Prostate gland (tissue), 2 donors: ENCODE measurements at regions not wholly inside any gene's neighbourhood (a gene's known extent, or its start where the extent isn't known, plus 50 kb on each side); places are given as distances from the start of the nearest gene placed in this dataset.

Source experiments
- DNase-seq: peaks from one replicate; pipeline ENCODE4 v3.0.0-alpha.2; 2019; ENCODE audit warnings: low spot score
- H3K27ac ChIP-seq, 2 donors: fragments of 200-600 bp; sonication (generic); 2 replicates each; pipeline ENCODE4 v1.5.1; 2017 to 2019
- H3K27me3 ChIP-seq: fragments of 200-600 bp; sonication (generic); replicated peaks from 2 replicates; pipeline ENCODE4 v1.5.1; 2019; ENCODE audit not compliant: insufficient read depth
- H3K36me3 ChIP-seq, 2 donors: fragments of 200-600 bp; sonication (generic); 1 replicate in 1 of 2; 2 replicates in 1 of 2; pipeline versions ENCODE4 v1.5.1 to v1.8.1; 2017 to 2019
- H3K4me1 ChIP-seq: fragments of 200-600 bp; sonication (generic); replicated peaks from 2 replicates; pipeline ENCODE4 v1.5.1; 2019
- H3K4me3 ChIP-seq, 2 donors: fragments of 200-600 bp; sonication (generic); 2 replicates each; pipeline ENCODE4 v1.5.1; 2017 to 2019
- H3K9me3 ChIP-seq: fragments of 200-600 bp; sonication (generic); 2 replicates; pipeline ENCODE4 v1.5.1; 2017
- POLR2A ChIP-seq: fragments of 450-650 bp; IDR thresholded peaks from one replicate; pipeline ENCODE4 v1.6.1; 2016; ENCODE audit warnings: antibody characterized with exemption, mild to moderate bottlenecking
- POLR2AphosphoS5 ChIP-seq: sonication (generic); formaldehyde crosslinking; IDR thresholded peaks from one replicate; pipeline ENCODE4 v1.6.1; 2017; ENCODE audit warnings: antibody characterized with exemption
- WGBS: methylation state at CpG from one replicate; pipeline ENCODE4 v1.1.5; 2018; 5-methylcytosine and 5-hydroxymethylcytosine counted together
- intact Hi-C: fragments of 100-400 bp; cut with DNase I; formaldehyde crosslinking; loops from one replicate; pipeline ENCODE4 v1.14.2; 2022
- TF ChIP-seq, protein P1 (sequence below), 4 experiments: fragments of 200-600 bp in 2 of 4; fragments of 450-650 bp in 2 of 4; sonication (generic) in 2 of 4; IDR thresholded peaks; 1 replicate in 3 of 4; 2 replicates in 1 of 4; pipeline ENCODE4 v1.5.1; 2016 to 2019; ENCODE audit warnings: antibody characterized with exemption in 4 of 4, mild to moderate bottlenecking in 2 of 4, moderate library complexity in 2 of 4

DNA sequence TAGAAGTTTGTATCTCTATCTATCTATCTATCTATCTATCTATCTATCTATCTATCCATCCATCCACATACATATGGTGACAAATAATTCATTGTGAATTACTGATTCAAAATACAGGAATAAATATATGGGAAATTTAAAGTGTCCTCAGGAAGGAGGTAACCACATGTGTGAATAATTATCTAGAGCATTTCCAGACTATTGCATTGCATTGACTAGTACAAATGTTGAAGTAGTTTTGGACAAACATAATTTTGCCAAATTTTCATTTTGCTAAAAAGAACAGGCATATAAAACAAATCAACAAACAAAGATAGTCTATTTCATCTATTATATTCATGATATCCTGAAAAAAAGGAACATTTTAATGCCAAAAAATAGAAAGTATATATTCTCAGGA is 192.7 kb downstream of the UTRN start:
- Histone ChIP-seq H3K9me3 (no peaks in the 10 kb centered on the region), H3K36me3 (peaks cover 0 to 2% of the 10 kb centered on the region in 2 donors), H3K4me3 (no peak overlapping the region), H3K27me3 (no peaks in the 10 kb centered on the region), H3K27ac (peak overlapping the region; percentile 65 to 68), H3K4me1 (no peaks in the 10 kb centered on the region)
- intact Hi-C loops, result no loop called here
- DNase-seq, result no peak
- TF ChIP-seq POLR2A, result no peak
- no peak for TF ChIP-seq POLR2AphosphoS5
- TF ChIP-seq, protein P1, sequence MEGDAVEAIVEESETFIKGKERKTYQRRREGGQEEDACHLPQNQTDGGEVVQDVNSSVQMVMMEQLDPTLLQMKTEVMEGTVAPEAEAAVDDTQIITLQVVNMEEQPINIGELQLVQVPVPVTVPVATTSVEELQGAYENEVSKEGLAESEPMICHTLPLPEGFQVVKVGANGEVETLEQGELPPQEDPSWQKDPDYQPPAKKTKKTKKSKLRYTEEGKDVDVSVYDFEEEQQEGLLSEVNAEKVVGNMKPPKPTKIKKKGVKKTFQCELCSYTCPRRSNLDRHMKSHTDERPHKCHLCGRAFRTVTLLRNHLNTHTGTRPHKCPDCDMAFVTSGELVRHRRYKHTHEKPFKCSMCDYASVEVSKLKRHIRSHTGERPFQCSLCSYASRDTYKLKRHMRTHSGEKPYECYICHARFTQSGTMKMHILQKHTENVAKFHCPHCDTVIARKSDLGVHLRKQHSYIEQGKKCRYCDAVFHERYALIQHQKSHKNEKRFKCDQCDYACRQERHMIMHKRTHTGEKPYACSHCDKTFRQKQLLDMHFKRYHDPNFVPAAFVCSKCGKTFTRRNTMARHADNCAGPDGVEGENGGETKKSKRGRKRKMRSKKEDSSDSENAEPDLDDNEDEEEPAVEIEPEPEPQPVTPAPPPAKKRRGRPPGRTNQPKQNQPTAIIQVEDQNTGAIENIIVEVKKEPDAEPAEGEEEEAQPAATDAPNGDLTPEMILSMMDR (IDR thresholded peaks at IDR 0.05), result no peak

DNA sequence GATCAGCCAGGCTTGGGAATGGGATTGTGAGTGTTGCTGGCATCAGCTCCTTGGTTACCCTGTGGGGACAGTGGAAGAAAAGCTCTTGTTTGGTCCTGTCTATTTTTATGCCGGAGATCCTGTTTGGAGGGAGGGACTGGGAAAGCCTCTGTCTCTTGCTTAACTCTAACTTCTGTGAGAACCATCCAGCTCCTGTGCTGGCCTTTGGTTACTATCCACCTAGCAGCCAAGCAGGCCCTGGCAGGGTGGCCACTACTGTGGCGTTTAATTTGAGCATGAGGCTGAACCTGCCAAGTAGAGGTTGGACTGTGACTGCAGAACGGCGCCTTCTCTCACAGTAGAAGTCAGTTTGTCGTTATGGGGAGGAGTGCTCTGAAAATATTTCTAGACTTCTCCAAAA is 193.3 kb downstream of the UTRN start:
- peak overlapping the region; percentile 65 to 68 for H3K27ac ChIP-seq

DNA sequence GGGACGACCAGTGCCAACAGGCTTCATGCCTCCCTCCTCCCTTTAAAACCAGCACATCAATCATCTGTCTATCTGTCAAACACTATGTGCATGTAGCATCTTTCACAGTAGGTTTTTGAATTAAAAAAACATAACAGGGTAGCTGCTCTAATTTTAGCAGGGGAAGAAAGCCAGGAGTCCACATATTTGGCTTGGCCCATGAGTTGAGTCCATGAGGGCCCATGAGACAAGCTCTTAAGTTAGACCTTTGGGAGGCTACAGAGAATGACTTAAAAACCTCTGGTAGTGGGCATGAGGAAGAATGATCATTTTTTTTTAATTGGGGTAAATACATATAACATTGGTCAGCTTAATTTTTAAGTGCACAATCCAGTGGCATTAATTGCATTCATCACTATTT is 194.9 kb downstream of the UTRN start:
- Histone ChIP-seq H3K9me3 (no peaks in the 10 kb centered on the region), H3K27ac (no peak overlapping the region), H3K4me1 (no peaks in the 10 kb centered on the region), H3K27me3 (no peaks in the 10 kb centered on the region), H3K36me3 (peaks cover 0 to 2% of the 10 kb centered on the region in 2 donors), H3K4me3 (no peak overlapping the region)
- no peak for DNase-seq
- intact Hi-C loops, result loop anchor here (5.0 to 10.0 kb wide), 2 partner anchors 195 to 263 kb away; partner anchors contain the start of gene UTRN
- TF ChIP-seq, protein P1 (IDR thresholded peaks at IDR 0.05), result no peak
- TF ChIP-seq POLR2AphosphoS5 (no peak), POLR2A (no peak)
- 100% methylated on average over 1 of the region's 1 CpG for WGBS

More for the DNA sequence above, 193.3 kb downstream of the UTRN start:
- TF ChIP-seq POLR2A (no peak), POLR2AphosphoS5 (peak; percentile 45)
- TF ChIP-seq, protein P1 (IDR thresholded peaks at IDR 0.05), result no peak
- Histone ChIP-seq H3K4me3 (no peak overlapping the region), H3K4me1 (no peaks in the 10 kb centered on the region), H3K27me3 (no peaks in the 10 kb centered on the region), H3K36me3 (peaks cover 0 to 2% of the 10 kb centered on the region in 2 donors), H3K9me3 (no peaks in the 10 kb centered on the region)
- intact Hi-C loops, result no loop called here
- 17% methylated on average over 5 of the region's 5 CpGs for WGBS
- DNase-seq, result peak; percentile 70

DNA sequence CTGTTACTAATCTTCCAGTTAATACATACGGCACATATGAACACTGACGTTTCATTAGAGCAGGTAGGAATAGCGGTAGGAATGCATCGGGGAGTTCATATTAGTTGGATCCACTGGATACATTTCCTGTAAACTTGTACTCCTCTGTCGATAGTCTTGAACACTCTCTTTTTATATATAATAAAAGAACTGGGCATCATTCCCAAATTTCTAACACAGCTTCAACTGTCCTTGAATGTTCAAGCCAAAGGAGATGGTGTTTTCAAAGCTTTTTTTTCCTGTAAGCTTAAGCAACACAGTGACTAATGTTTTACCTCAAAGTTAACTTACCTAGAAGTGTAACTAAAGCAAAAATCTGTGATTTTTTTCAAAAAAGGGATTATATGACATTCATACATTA is 195.3 kb downstream of the UTRN start:
- 72% methylated on average over 5 of the region's 5 CpGs for WGBS
- no peaks in the 10 kb centered on the region for H3K27me3 ChIP-seq
- no peak for DNase-seq
- no peaks in the 10 kb centered on the region for H3K4me1 ChIP-seq
- intact Hi-C loops, result loop anchor here (5.0 to 10.0 kb wide), 2 partner anchors 196 to 263 kb away; partner anchors contain the start of gene UTRN
- TF ChIP-seq POLR2A (no peak), POLR2AphosphoS5 (no peak)
- TF ChIP-seq, protein P1 (IDR thresholded peaks at IDR 0.05), result no peak
- no peak overlapping the region for H3K27ac ChIP-seq
- H3K36me3 ChIP-seq, result peaks cover 0 to 2% of the 10 kb centered on the region in 2 donors
- no peaks in the 10 kb centered on the region for H3K9me3 ChIP-seq
- no peak overlapping the region for H3K4me3 ChIP-seq

DNA sequence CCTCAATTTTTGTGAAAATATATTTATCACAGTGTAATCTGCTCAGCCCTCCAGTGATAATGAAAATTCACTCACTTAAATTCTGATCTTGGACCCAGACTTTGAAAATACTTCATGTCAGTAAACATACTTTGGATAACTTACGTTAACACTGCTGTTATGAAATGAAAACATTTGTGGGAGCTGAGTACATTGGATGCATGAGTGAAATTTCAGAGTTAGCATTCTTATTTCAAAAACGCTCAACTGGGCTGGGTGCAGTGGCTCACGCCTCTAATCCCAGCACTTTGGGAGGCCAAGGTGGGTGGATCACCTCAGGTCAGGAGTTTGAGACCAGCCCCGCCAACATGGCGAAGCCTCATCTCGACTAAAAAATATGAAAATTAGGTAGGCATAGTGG is 196.4 kb downstream of the UTRN start:
- TF ChIP-seq, protein P1 (IDR thresholded peaks at IDR 0.05), result no peak
- TF ChIP-seq POLR2A, result no peak
- WGBS, result 78% methylated on average over 6 of the region's 6 CpGs
- DNase-seq, result no peak
- Histone ChIP-seq H3K4me3 (no peak overlapping the region), H3K27me3 (no peaks in the 10 kb centered on the region), H3K36me3 (no peaks in the 10 kb centered on the region), H3K4me1 (no peaks in the 10 kb centered on the region), H3K9me3 (no peaks in the 10 kb centered on the region), H3K27ac (no peak overlapping the region)
- intact Hi-C loops, result loop anchor here (5.0 to 10.0 kb wide), 2 partner anchors 197 to 264 kb away; partner anchors contain the start of gene UTRN
